ENCODE measurements at regions not wholly inside any gene's neighbourhood (a gene's known extent, or its start where the extent isn't known, plus 50 kb on each side); places are given as distances from the start of the nearest gene placed in this dataset.

GRCh38 chr21:21813289-21813688, 815.1 kb downstream of the NCAM2 start:
- no peak overlapping the region for H3K4me3 ChIP-seq (ENCODE audit: low read depth in 2 of 2, low read length in 1 of 2)
- no peaks in the 10 kb centered on the region for H3K27me3 ChIP-seq (ENCODE audit: insufficient read depth)
- no peaks in the 10 kb centered on the region for H3K36me3 ChIP-seq (replicated peaks in 1 of 2; ENCODE audit: control insufficient read depth in 1 of 2, insufficient read depth in 2 of 2, low read length in 1 of 2)
- no peak for DNase-seq
- H3K4me2 ChIP-seq = no peak overlapping the region
- no peak overlapping the region for H3K9ac ChIP-seq
- no peak overlapping the region for H2AFZ ChIP-seq (ENCODE audit: low read depth)
- no peaks in the 10 kb centered on the region for H4K20me1 ChIP-seq (ENCODE audit: insufficient read depth)
- H3K27ac ChIP-seq (ENCODE audit: low read depth in 2 of 2, low read length in 1 of 2) = peak overlapping the region in 1 of 2 experiments; percentile 47; a peak in 1 of 4 replicates
- POLR2A ChIA-PET = no interaction called here
- no peaks in the 10 kb centered on the region; a peak in 1 of 4 replicates for H3K4me1 ChIP-seq (ENCODE audit: control insufficient read depth in 1 of 2, insufficient read depth in 2 of 2, low read depth in 1 of 2, low read length in 1 of 2)
- H3F3A ChIP-seq (replicated peaks; ENCODE audit: insufficient read depth) = no peaks in the 10 kb centered on the region
- no peaks in the 10 kb centered on the region for H3K79me2 ChIP-seq (ENCODE audit: insufficient read depth)
- no peaks in the 10 kb centered on the region for H3K9me3 ChIP-seq
- H3K9me2 ChIP-seq = no peaks in the 10 kb centered on the region
- WGBS (ENCODE audit: low lambda C conversion rate) = 65% methylated on average over 2 of the region's 2 CpGs
- CTCF ChIA-PET = no interaction called here
- TF ChIP-seq MXI1 (IDR thresholded peaks at IDR 0.05; ENCODE audit: low read depth, low read length) (no peak), FOXJ3 (CRISPR knock-in tag; IDR thresholded peaks at IDR 0.05) (no peak), USF2 (IDR thresholded peaks at IDR 0.05; ENCODE audit: borderline replicate concordance, low read depth, low read length) (no peak)

DNA sequence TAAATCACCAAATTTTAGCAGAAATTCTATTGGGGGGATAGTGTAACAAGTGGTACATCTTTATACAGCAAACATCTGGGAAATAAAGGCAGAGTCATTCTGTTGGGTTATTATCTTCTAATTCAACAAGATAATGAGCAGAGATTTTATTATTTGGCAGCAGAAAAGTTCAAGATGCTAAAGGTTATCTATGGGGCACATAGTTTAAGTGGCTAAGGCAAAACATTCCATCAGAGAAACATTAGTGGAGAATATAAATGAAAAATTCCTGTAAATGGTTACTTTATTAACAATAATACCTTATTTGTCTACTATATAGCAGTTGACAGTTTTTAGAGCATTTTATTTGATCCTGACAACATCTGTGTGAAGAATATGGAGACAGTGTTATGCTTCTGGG, 815.7 kb downstream of the NCAM2 start:
- no peak for DNase-seq
- Histone ChIP-seq H3K36me3 (replicated peaks in 1 of 2; ENCODE audit: control insufficient read depth in 1 of 2, insufficient read depth in 2 of 2, low read length in 1 of 2) (no peaks in the 10 kb centered on the region), H2AFZ (ENCODE audit: low read depth) (no peak overlapping the region), H4K20me1 (ENCODE audit: insufficient read depth) (no peaks in the 10 kb centered on the region), H3K27ac (ENCODE audit: low read depth in 2 of 2, low read length in 1 of 2) (peak overlapping the region in 1 of 2 experiments; percentile 47; a peak in 1 of 4 replicates), H3K27me3 (ENCODE audit: insufficient read depth) (no peaks in the 10 kb centered on the region), H3F3A (replicated peaks; ENCODE audit: insufficient read depth) (no peaks in the 10 kb centered on the region), H3K4me2 (no peak overlapping the region), H3K9ac (no peak overlapping the region), H3K4me1 (ENCODE audit: control insufficient read depth in 1 of 2, insufficient read depth in 2 of 2, low read depth in 1 of 2, low read length in 1 of 2) (no peaks in the 10 kb centered on the region; a peak in 1 of 4 replicates), H3K9me2 (no peaks in the 10 kb centered on the region), H3K79me2 (ENCODE audit: insufficient read depth) (no peaks in the 10 kb centered on the region), H3K9me3 (no peaks in the 10 kb centered on the region), H3K4me3 (ENCODE audit: low read depth in 2 of 2, low read length in 1 of 2) (no peak overlapping the region)
- ChIA-PET CTCF (no interaction called here), POLR2A (no interaction called here)
- peak in 1 of 2 experiments; percentile 47; a peak in 1 of 4 replicates for TF ChIP-seq EP300 (IDR thresholded peaks at IDR 0.05; ENCODE audit: borderline replicate concordance in 1 of 2, low read depth in 1 of 2, low read length in 1 of 2)
- no peak for TF ChIP-seq YY1 (IDR thresholded peaks at IDR 0.05; ENCODE audit: low read depth)
- peak; percentile 68; the same call in 1 of the 2 replicates for TF ChIP-seq RCOR1 (IDR thresholded peaks at IDR 0.05; ENCODE audit: low read length)
- TF ChIP-seq EZH2phosphoT487 (IDR thresholded peaks at IDR 0.05; ENCODE audit: borderline replicate concordance, low read depth) = no peak
- TF ChIP-seq USF2 (IDR thresholded peaks at IDR 0.05; ENCODE audit: borderline replicate concordance, low read depth, low read length) = no peak
- TF ChIP-seq RXRA (IDR thresholded peaks at IDR 0.05; ENCODE audit: borderline replicate concordance, low read depth) = no peak
- no peak for TF ChIP-seq TCF12 (IDR thresholded peaks at IDR 0.05)
- TF ChIP-seq, protein P1, sequence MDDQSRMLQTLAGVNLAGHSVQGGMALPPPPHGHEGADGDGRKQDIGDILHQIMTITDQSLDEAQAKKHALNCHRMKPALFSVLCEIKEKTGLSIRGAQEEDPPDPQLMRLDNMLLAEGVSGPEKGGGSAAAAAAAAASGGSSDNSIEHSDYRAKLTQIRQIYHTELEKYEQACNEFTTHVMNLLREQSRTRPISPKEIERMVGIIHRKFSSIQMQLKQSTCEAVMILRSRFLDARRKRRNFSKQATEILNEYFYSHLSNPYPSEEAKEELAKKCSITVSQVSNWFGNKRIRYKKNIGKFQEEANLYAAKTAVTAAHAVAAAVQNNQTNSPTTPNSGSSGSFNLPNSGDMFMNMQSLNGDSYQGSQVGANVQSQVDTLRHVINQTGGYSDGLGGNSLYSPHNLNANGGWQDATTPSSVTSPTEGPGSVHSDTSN (IDR thresholded peaks at IDR 0.05) = no peak
- TF ChIP-seq JUND (IDR thresholded peaks at IDR 0.05) = no peak

All from SK-N-SH (cell line).